HG03159 (cell line): ENCODE measurements at regions not wholly inside any gene's neighbourhood (a gene's known extent, or its start where the extent isn't known, plus 50 kb on each side); places are given as distances from the start of the nearest gene placed in this dataset.

Source experiments
- ATAC-seq: cut with Tn5 transposase; IDR thresholded peaks from one replicate; pipeline ENCODE4 v1.9.1; 2021; ENCODE audit warnings: mild to moderate bottlenecking, moderate library complexity; ENCODE audit not compliant: unreplicated experiment

DNA sequence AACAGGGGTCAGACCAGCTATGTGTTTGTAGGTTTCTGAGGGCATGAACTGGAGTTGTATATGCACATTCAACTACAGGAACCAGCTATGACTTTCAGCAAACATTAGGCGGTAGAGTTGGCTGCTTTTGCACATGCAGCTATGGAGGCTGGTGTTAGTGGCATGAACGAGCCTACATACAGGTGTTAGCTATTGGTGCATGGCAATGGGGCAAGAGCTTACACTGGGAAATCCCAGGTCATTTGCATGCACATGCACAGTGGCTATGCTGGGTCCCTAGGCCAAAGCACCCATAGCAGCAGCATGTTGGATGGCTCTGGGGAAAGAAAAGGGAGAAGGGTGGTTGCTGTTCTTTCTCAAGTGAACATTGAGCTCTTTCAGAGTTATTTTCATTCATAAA lies 1018.5 kb upstream of the PHF14 start:
- ATAC-seq: no peak

DNA sequence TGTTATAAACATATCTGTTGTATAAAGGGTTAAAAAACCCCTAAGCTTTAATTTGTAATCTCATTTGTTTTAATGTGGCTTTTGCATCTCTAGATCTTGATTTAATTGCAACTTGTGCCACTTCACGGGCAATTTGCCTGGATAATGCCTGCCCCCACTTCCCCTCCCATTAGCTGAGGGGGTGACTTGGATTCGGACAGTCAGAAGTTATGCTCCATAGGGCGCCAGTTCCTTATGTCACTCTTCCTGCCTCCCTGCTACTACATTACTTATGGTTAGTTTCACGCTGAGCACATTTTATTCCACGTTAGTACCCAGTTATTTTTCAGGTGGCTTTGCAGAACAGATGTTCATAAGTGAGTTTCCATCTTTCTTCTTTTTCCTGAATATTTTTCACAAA lies 1015.2 kb upstream of the PHF14 start:
- no peak for ATAC-seq

DNA sequence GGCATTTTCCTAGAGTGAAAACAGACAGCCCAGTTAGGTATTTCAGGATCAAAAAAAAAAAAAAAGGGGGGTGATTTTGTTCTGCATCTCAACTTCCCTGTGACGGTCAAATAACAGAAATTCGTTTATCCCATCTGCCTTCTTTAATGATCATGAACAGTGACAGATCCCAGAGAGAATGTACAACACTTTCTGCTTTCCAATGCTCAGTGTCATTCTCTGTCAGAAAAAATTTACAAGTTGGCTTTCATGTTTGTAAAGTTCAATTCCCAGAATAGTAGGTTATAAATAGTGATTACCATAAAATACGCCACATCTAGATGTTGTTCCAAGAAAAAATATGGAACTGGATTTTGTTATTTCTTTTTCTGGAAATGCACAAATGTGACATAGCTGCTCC lies 1013.2 kb upstream of the PHF14 start:
- no peak for ATAC-seq

DNA sequence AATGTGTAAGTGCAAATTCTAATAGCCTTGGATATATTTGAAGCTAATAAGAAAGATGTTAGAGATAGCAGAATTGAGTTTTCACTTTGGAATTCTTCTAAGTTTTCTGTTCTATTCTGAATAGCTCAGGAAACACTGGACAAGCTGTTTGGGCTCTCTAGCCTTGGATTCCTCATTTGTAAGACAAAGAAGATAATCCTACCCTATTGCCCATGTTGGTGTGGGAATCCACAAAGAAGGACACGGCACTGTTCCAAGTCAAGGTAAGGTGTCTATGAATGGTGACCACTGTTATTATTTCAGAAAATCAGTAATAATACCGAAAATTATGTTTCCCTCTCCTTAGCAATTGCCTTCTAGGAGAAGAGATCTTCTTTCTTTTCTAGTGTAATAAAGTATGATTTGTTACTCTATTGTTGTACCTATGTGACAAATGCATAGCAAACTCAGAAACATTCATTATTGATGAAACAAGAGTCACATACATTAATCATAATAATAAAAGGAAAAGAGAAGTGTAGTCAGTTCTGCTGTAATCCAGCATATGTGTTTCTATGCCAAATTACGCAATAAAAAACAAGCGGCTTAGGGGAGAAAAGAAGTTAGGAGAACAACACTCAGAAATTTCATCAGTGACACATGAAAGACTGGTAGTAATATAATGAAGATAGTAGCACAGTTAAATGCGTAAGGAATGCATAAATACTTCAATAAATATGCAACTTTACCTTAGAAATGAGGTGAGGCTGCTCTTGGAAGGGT lies 1012.3 kb upstream of the PHF14 start:
- no peak for ATAC-seq

DNA sequence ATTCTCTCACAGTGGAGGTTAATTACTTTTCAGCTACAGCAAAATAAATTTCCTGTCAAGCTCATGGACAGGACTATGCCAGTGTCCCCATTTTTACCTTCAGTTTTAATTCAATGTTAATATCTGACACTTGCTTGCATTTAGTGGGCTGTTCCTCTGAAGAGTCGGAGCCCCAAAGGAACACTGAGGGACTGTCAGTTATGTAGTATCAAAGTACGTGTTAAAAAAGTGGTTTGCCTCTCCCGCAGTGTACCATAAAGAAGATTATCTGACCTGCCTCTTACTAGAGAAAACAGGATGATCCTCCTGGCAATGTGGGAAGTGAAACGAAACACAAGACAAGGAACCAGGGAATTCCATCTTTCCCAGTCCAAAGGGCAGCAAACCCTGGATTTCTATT lies 1010.9 kb upstream of the PHF14 start:
- no peak for ATAC-seq

DNA sequence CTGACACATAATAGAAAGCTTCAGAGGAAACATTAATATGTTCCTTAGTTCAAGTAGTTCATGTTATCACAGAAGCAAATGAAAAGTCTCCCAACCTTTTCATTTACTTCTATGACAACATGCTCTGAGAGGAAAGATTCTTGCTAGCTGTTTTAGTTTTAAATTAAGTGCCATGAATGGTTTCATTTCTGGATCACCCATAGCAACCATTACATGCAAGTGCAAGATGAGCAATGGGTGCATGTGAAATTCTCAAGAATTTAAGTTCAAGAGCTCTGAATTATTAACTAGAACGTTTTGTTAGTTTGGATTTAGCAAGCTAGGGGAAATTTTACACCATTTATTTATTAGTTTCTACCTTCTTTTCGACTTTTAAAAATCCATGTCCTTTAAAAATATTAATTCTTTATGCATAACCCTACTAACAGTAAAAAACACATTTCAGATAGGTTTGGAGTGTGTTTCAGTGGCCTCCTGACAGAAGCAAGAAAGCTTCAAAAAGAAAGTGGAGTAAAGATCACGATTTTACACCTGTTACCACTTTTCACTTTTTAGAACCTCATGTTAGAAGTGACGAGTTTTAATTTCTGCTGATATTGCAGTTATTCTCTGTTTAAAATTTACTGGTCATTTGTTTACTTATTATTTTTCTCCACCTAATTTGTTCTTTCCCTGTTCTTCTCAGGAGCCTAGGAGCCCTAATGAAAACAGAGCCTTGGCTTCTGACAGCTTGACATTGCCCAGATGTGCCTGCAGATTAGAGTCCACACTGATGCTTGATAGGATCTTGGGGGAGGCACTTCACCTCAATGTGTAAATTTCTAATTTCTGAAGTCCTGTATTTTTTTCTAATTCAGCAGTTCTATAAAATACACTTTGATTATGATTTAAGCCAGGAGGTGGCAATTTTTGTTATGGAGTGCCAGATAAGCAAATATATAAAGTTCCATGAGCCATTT lies 995.3 kb upstream of the PHF14 start:
- no peak for ATAC-seq

DNA sequence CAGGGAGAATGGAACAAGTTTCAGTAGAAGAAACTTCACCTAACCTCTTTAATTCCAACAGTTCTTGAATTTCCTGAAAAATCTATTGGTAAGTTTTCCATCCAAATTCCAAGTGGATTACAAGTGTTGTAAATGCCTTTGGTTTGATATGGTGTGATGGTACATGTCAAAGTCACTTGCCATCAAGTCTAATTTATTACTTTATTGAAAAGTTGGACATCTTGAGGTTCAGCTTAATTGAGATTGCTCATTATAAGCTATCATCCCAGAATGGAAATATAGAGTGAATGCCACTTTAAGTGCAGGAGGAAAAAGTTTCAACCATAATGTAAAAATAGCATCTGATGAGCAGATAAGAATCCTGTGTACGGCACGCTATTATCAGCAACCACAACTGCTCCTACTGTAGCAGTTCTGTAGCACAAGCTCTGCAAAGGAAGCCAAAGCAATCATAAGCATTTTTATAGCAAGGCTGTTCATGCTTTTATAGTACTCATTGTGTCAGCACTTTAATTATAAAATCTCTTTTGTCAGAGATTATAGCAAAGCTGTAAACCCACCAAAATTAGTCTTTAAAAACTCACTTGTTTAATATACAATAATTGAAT lies 991.8 kb upstream of the PHF14 start:
- no peak for ATAC-seq

DNA sequence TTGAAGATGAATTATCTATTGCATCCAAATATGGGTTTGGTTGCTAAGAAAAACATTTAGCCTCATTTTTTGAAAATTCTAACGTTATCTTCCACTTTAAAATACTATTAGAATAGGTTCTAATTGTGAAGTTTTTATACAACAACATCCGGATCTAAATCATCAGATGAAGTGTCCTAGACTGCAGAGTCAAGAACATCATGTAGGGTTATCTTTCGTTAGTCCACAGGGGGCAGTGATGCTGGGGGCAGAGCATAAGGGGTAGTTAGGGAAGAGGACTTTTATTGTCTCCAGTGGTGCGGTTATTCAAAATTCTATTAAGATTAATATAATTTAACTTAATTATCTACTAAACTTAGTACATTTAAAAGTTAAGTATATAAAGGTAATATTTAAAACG lies 990.6 kb upstream of the PHF14 start:
- no peak for ATAC-seq

DNA sequence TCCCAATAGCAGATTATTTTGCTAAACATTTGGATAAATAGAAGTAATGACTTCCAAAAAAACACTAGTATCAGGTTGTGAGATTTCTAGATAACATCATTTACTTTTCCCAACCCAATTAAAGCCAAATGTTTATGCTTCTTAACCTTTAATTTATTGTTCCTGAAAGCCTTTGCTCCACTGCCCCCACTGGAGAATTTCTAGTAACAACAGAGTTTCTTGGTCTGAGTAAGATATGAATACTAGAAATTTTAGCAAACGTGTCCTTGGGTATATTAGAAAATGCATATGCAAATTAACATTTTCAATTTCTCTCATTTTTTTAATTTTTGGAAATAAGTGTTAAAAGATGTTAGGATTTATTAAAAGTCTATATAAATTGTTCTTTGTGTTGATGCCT lies 958.0 kb upstream of the PHF14 start:
- no peak for ATAC-seq

DNA sequence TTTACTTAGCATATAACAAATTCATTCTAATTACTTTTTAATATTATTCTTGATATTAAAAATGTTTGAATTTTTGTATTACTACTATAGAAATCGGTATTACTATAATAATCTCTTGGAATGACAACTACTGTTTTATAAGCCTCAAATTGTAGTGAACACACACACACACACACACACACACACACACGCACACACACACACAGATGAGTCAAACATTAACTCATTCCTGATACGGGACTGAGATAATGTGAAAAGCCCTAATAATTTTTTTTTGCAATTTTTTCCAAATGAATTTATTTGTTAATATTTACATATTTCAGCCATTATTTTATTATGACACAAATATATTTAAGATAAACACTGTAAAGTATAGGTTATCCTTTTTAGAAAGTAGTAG lies 951.2 kb upstream of the PHF14 start:
- no peak for ATAC-seq

DNA sequence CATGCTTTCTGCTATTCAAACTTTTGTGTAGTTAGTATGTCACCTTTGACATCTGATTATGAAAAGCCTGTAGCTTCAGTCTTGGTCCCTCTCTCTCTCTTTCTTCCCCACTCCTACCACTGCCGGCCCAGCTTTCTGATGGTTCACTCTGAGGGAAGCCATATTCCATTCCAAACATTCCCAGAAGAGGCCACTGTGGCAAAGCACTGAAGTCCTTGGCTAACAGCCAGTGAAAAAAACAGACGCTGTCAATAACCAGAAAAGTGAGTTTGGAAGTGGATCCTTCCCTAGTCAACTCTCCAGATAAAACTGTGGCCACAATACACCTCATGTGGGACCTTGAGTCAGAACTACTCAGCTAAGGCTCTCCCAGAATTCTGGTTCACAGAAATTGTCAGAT lies 950.7 kb upstream of the PHF14 start:
- ATAC-seq: no peak

DNA sequence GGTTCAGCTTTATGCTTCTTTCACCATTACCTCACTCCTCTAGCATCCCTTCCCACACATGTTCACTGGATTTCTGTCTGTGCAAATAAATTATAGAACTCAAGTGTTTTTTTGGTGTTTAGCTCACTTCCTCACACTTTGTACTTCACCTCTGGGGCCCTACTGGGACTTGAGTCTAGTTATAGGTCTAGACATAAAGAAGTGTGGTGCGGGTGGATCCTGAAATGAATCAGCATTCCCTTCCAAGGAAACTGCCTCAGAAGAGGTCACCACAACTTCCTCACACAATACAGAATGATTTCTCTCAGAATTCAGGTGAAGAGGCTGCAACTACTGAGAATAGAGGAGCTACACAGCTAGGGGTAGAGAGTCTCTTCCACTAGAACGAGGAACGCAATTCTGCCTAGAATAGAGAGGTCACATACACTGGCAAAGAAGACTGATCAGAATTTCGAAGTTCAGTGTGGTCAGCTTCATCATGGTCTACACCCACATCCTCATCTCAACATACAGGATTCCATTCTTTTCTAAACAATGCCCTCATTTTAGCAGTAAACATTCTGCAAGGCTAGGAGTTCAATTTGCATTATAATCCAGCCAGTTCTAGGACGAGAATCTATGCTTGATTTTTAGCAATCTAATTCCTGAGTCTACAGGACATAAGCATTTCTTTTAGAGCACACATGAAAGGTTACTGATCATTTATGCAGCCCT lies 938.7 kb upstream of the PHF14 start:
- no peak for ATAC-seq

DNA sequence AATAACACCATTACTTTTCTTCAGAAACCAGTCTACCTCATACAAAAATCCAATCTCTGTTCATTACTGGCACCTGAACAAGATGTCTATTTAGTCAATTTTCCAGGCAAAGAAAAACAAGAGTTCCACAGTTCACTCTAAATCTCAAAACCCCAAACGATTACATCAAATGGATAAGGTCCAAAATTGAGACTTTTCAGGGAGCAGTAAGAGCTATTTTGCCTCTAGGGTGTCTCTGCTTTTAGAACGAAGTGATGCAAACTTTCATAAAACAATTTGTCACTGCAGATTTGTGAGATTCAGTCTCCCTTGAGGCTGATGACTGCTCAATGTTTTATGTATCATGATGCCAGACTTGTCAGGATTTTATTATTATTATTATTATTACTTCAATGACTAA lies 937.0 kb upstream of the PHF14 start:
- ATAC-seq: no peak

DNA sequence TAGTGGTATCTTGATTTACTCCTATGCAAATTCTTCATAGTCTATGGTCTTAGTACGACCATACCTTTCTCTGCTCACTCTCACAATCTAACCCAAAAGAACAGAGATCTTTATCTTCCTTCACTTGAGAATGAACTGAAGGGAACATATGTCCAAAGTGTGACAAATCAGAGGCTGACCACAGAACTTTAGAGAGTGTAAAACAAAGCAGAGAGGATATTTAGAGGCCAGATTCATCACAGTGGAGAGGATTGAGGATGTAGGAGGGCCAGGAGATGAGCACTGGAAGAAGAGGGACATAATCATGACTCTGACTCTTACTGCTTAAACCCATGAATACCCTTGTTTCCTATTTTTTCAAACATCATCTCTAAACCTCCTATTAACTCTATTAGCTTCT lies 935.3 kb upstream of the PHF14 start:
- ATAC-seq: no peak

DNA sequence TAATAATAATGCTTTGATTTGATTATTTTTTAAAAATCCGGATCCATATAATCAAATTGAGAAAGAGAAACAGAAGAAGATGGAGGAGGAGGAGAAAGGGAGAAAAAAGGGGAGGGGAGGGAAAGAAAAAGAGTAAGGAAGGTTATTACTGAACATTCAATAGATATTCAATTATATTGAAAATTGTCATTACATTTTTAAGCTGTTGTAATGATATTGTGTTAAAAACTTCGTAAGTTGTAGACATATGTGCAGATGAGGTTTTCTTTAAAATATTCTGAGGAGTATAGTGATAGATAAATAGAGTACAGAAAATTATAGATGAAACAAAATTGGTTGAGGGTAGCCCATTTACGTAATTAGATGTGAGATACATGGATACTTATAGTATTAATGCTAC lies 933.0 kb upstream of the PHF14 start:
- ATAC-seq: no peak

DNA sequence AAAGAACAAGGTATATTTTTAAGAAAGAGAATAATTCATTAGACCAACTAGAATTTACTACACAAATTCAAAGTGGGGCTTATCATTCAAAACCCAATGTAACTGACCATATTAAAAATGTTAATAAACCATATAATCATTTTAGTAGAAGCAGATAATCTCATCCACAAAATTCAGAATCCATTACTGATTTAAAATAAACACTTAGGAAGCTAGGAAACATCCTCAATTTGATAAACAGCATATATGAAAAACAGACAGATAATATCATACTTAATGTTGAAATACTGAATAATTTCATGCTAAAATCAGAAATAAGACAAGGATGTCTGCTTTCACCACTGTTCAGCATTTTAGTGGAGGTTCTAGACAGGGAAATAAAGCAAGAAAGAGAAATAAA lies 902.8 kb upstream of the PHF14 start:
- ATAC-seq: no peak

DNA sequence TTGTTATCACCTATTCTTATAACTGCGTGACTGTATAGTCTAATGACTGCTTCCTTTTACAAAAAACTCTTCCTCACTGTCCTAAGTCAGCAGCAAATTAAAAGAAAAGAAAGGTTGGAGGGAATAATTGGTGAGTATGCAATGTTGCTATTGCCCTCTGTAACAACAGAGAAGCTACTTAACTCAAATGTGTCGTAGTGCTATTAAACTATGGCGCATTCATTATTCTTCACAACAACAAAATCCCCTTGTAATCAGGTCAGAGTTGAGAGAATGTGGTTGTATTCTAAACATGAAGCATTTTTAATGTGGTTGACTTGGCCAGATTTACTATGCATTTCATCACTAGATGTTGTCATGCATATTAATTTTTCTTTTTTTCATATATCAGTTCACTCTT lies 897.8 kb upstream of the PHF14 start:
- ATAC-seq: no peak

DNA sequence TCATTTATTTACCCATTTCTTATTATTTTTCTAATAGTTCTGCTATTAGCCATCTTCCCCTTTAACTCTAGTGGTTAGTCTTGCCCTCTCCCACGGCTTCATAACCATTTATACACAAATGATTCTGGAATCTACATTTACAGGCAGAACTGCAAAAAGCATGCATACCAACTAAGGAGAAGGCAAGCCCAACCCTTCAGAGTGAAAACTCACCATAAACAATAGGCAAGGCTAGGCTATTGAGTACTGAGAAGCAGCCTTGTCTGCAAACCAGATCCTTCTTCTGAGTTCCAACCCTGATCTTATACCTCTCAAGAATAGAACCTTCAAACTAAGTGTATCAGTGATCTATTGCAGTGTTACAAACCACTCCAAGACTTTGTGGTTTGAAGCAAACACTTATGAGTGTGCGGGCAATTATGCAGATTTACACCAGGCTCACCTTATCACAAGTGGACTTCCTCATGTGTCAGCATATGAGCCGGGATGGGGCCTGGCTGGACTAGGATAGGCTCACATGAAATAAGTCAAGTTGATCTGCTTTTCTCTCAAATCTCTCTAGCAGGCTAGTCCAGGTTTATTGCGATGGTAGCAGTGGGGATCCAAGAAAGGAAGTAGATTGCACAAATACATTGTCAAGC lies 896.9 kb upstream of the PHF14 start:
- ATAC-seq: no peak

DNA sequence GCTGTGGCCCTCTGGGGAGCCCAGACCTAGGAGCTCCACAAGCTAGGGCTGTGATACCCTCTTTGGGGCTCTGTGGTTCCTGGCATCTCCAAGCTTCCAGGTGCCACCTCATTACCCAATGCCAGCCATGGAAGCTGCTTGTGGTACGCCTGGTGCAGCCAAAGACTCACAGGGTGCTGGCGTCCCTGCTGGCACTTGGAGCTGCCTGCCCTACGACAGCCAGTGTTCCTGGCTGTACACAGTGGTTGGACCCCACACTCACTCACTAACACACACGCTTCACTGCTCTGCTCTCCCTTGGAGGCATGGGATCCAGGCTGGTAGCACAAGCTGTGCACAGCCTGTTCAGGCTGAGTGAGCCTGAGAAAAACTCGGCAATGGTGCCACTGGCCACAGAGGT lies 894.1 kb upstream of the PHF14 start:
- no peak for ATAC-seq

DNA sequence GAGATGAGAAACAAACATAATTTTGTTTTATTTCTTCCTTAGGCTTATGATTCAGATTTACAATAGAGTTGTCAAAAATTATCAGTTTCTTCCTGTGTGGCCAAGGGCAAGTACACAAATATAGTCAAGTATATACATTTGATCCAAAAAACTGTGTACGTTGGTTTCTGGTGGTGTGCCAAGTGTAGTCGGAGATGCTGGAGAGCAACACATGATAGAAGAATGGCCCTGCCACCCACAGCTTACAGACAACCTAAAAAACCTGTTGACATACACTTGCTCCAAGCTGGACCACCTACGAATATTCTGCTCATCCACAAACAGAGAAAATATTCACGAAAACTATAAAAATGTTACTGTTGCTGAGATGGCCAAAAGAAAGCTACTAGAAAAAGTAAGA lies 890.8 kb upstream of the PHF14 start:
- no peak for ATAC-seq

DNA sequence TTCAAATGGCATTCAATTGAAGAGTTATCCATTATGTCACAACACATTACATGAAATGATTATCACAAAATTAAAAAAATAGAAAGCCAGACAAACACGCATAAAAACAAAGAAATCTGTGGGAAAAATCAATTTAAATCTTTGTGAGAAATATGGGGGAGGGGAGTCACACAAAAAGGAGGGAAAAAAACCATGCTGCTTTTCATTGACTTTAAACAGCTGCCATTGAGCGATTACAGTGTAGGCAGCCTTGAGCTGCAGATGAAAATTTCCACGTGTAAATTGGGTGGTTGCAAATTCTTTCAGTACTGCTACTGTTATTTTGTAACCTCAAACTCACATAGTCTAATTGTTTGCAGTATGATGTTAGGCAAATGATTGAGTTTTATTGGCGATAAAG lies 889.9 kb upstream of the PHF14 start:
- ATAC-seq: no peak
